GM23248 (cell line): ENCODE measurements at regions not wholly inside any gene's neighbourhood (a gene's known extent, or its start where the extent isn't known, plus 50 kb on each side); places are given as distances from the start of the nearest gene placed in this dataset.

Experiments used
- DNase-seq: peaks from one replicate; pipeline ENCODE4 v3.0.0-alpha.2; 2015
- H2AFZ ChIP-seq: fragments of 200-600 bp; sonication (generic); 2 replicates; pipeline ENCODE4 v1.6.1; 2016; ENCODE audit warnings: antibody characterized with exemption
- H3F3A ChIP-seq: fragments of 200-600 bp; sonication (generic); 2 replicates; pipeline ENCODE4 v1.6.1; 2016; ENCODE audit warnings: mild to moderate bottlenecking, antibody characterized with exemption, mixed run types; ENCODE audit not compliant: insufficient read depth
- H3K27ac ChIP-seq: fragments of 200-600 bp; sonication (generic); 2 replicates; pipeline ENCODE4 v1.5.1; 2016; ENCODE audit warnings: mild to moderate bottlenecking
- H3K27me3 ChIP-seq: fragments of 200-600 bp; sonication (generic); replicated peaks from 2 replicates; pipeline ENCODE4 v1.6.1; 2016; ENCODE audit warnings: mild to moderate bottlenecking; ENCODE audit not compliant: insufficient read depth
- H3K36me3 ChIP-seq: fragments of 200-600 bp; sonication (generic); 2 replicates; pipeline ENCODE4 v1.6.1; 2016; ENCODE audit warnings: low read depth, mild to moderate bottlenecking
- H3K4me1 ChIP-seq: fragments of 200-600 bp; sonication (generic); 2 replicates; pipeline ENCODE4 v1.6.1; 2016; ENCODE audit warnings: mild to moderate bottlenecking; ENCODE audit not compliant: insufficient read depth
- H3K4me2 ChIP-seq: fragments of 200-600 bp; sonication (generic); one replicate; pipeline ENCODE4 v1.6.1; 2016; ENCODE audit warnings: mild to moderate bottlenecking; ENCODE audit not compliant: unreplicated experiment
- H3K4me3 ChIP-seq: fragments of 200-600 bp; sonication (generic); 2 replicates; pipeline ENCODE4 v1.5.1; 2016; ENCODE audit warnings: mild to moderate bottlenecking
- H3K79me2 ChIP-seq: fragments of 200-600 bp; sonication (generic); 2 replicates; pipeline ENCODE4 v1.6.1; 2016; ENCODE audit warnings: mild to moderate bottlenecking; ENCODE audit not compliant: insufficient read depth
- H3K9ac ChIP-seq: fragments of 200-600 bp; sonication (generic); 2 replicates; pipeline ENCODE4 v1.6.1; 2016; ENCODE audit warnings: mild to moderate bottlenecking
- H3K9me2 ChIP-seq: fragments of 200-600 bp; sonication (generic); 2 replicates; pipeline ENCODE4 v1.6.1; 2016; ENCODE audit warnings: mixed run types, mild to moderate bottlenecking, moderate library complexity; ENCODE audit not compliant: insufficient read depth
- H3K9me3 ChIP-seq: fragments of 200-600 bp; sonication (generic); one replicate; pipeline ENCODE4 v1.6.1; 2017; ENCODE audit warnings: low read depth
- H4K20me1 ChIP-seq: fragments of 200-600 bp; sonication (generic); 2 replicates; pipeline ENCODE4 v1.6.0; 2016; ENCODE audit not compliant: insufficient read depth
- EZH2 ChIP-seq: fragments of 200-600 bp; sonication (generic); IDR thresholded peaks from 2 replicates; pipeline ENCODE4 v1.6.1; 2018; ENCODE audit warnings: antibody characterized with exemption, mild to moderate bottlenecking; ENCODE audit not compliant: insufficient read depth, poor library complexity, severe bottlenecking
- EZH2phosphoT487 ChIP-seq: fragments of 200-600 bp; sonication (generic); IDR thresholded peaks from 2 replicates; pipeline ENCODE4 v1.6.1; 2018; ENCODE audit warnings: antibody characterized with exemption, moderate library complexity, mild to moderate bottlenecking, low read depth; ENCODE audit not compliant: insufficient read depth
- WGBS, 2 experiments: methylation state at CpG; one replicate each; pipeline ENCODE4 v1.1.6; 2015 to 2017; ENCODE audit warnings: low lambda C conversion rate in 2 of 2, low coverage in 1 of 2; ENCODE audit errors: missing lambda C conversion rate in 2 of 2; 5-methylcytosine and 5-hydroxymethylcytosine counted together
- in situ Hi-C: fragments of 300-500 bp; cut with MboI; formaldehyde crosslinking; loops from 2 replicates; pipeline ENCODE4 v1.15.0; 2020

DNA sequence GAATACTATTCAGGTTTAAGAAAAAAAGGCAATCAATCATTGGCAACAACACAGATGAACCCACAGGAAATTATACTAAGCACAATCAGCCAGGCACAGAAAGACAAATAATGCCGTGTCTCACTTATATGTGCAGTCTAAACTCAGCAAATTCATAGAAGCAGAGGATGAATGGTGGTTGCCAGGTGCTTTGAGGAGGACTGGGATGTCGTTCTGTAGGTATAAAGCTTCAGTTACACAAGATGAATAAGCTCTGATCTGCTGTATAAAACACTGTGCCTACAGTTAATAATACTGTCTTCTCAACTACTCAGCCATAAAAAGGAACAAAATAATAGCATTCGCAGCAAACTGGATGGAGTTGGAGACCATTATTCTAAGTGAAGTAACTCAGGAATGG lies 324.8 kb upstream of the HSFY2 start:
- Histone ChIP-seq H3K4me1 (no peaks in the 10 kb centered on the region), H4K20me1 (no peaks in the 10 kb centered on the region), H3K27ac (no peak overlapping the region), H3K4me3 (no peak overlapping the region), H3K9ac (no peak overlapping the region), H3K36me3 (no peaks in the 10 kb centered on the region), H3F3A (no peaks in the 10 kb centered on the region), H3K4me2 (no peak overlapping the region), H3K27me3 (no peaks in the 10 kb centered on the region), H3K79me2 (no peaks in the 10 kb centered on the region), H3K9me2 (no peaks in the 10 kb centered on the region), H3K9me3 (no peaks in the 10 kb centered on the region), H2AFZ (no peak overlapping the region)
- no peak for TF ChIP-seq EZH2phosphoT487
- TF ChIP-seq EZH2, result no peak
- DNase-seq, result no peak
- whole genome bisulfite sequencing, 2 experiments, result 34 to 46% methylated on average over 3 of the region's 3 CpGs
- in situ Hi-C loops, result no loop called here

DNA sequence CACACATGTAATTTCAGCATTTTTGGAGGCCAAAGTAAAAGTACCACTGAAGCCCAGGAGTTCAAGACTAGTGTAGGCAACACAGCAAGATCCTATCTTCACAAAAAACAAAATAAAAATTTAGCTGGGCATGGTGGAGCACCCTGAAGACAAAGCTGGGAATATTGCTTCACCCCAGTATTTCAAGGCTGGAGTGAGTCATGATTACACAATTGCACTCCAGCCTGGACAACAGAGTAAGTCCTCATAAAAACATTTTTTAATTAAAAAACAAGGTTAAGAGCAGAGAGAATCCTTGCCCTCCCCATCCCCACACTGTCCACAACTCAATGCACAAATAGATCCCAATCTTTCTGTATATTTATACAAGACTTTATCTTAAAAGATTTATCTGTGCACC lies 321.9 kb upstream of the HSFY2 start:
- H3K4me1 ChIP-seq, result no peaks in the 10 kb centered on the region
- no peak overlapping the region for H3K27ac ChIP-seq
- no peaks in the 10 kb centered on the region for H4K20me1 ChIP-seq
- no peak overlapping the region for H3K9ac ChIP-seq
- in situ Hi-C loops, result no loop called here
- no peak overlapping the region for H3K4me3 ChIP-seq
- no peaks in the 10 kb centered on the region for H3K9me3 ChIP-seq
- TF ChIP-seq EZH2phosphoT487 (no peak), EZH2 (no peak)
- no peak overlapping the region for H2AFZ ChIP-seq
- peak; percentile 41 for DNase-seq
- H3K36me3 ChIP-seq, result no peaks in the 10 kb centered on the region
- H3F3A ChIP-seq, result no peaks in the 10 kb centered on the region
- no peaks in the 10 kb centered on the region for H3K9me2 ChIP-seq
- H3K27me3 ChIP-seq, result no peaks in the 10 kb centered on the region
- no peak overlapping the region for H3K4me2 ChIP-seq
- no peaks in the 10 kb centered on the region for H3K79me2 ChIP-seq

DNA sequence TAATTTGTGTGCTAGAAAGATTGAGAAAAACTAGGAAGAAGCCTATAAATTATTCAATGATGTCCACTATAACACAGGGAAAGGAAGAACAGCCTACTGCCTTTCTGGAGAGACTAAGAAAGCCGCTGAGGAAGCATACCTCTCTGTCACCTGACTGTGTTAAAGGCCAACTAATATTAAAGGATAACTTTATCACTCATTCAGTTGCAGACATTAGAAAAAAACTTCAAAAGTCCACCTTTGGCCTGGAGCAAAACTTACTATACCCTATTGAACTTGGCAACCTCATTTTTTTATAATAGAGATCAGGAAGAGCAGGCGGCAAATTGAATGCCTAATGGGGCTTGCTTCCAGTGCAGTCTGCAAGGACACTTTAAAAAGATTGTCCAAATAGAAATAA lies 309.5 kb upstream of the HSFY2 start:
- H3K27me3 ChIP-seq, result no peaks in the 10 kb centered on the region
- H3K79me2 ChIP-seq, result no peaks in the 10 kb centered on the region
- no peak overlapping the region for H3K4me2 ChIP-seq
- TF ChIP-seq EZH2phosphoT487 (no peak), EZH2 (no peak)
- H4K20me1 ChIP-seq, result no peaks in the 10 kb centered on the region
- no peak overlapping the region for H3K4me3 ChIP-seq
- H3F3A ChIP-seq, result no peaks in the 10 kb centered on the region
- H3K27ac ChIP-seq, result no peak overlapping the region
- H3K9me3 ChIP-seq, result no peaks in the 10 kb centered on the region
- H3K4me1 ChIP-seq, result no peaks in the 10 kb centered on the region
- in situ Hi-C loops, result no loop called here
- H3K9me2 ChIP-seq, result no peaks in the 10 kb centered on the region
- H2AFZ ChIP-seq, result no peak overlapping the region
- no peak overlapping the region for H3K9ac ChIP-seq
- DNase-seq, result no peak
- 94 to 96% methylated on average over 2 of the region's 2 CpGs for WGBS, 2 experiments
- no peaks in the 10 kb centered on the region for H3K36me3 ChIP-seq

DNA sequence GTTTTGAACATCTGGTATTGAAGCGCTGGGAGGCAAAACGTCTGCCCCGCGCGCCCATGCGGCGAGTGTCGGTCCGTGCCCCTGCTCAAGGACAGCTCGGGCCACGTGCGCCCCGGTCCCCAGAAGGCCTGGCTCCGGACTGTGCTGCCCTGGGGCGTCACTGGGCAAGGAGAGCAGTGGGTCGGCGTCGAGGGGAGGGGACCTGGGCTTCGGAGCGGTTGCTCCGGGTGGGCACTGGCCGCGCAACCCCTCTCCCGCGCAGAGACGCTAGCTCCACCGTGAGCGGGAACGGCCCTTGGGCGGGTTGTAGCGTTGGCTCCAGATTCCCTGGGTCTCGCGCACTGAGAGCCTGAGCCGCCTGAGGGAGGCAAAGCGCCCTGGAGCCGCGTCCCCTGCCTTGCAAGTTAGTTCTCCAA lies 304.2 kb upstream of the HSFY2 start:
- peak; percentile 65 for DNase-seq
- Histone ChIP-seq H3K9me2 (no peaks in the 10 kb centered on the region), H3K27ac (peak overlapping the region; percentile 74), H3F3A (no peaks in the 10 kb centered on the region), H2AFZ (peak overlapping the region; percentile 81), H3K4me3 (peak overlapping the region; percentile 79), H3K4me1 (no peaks in the 10 kb centered on the region), H3K4me2 (peak overlapping the region; percentile 82), H3K9ac (peak overlapping the region; percentile 82), H3K79me2 (peaks cover 30% of the 10 kb centered on the region), H3K36me3 (no peaks in the 10 kb centered on the region), H3K9me3 (no peaks in the 10 kb centered on the region), H3K27me3 (no peaks in the 10 kb centered on the region), H4K20me1 (no peaks in the 10 kb centered on the region)
- TF ChIP-seq EZH2phosphoT487 (no peak), EZH2 (no peak)
- in situ Hi-C loops, result no loop called here
- WGBS, 2 experiments, result 1 to 5% methylated on average over 4 to 14 of the region's 37 CpGs

DNA sequence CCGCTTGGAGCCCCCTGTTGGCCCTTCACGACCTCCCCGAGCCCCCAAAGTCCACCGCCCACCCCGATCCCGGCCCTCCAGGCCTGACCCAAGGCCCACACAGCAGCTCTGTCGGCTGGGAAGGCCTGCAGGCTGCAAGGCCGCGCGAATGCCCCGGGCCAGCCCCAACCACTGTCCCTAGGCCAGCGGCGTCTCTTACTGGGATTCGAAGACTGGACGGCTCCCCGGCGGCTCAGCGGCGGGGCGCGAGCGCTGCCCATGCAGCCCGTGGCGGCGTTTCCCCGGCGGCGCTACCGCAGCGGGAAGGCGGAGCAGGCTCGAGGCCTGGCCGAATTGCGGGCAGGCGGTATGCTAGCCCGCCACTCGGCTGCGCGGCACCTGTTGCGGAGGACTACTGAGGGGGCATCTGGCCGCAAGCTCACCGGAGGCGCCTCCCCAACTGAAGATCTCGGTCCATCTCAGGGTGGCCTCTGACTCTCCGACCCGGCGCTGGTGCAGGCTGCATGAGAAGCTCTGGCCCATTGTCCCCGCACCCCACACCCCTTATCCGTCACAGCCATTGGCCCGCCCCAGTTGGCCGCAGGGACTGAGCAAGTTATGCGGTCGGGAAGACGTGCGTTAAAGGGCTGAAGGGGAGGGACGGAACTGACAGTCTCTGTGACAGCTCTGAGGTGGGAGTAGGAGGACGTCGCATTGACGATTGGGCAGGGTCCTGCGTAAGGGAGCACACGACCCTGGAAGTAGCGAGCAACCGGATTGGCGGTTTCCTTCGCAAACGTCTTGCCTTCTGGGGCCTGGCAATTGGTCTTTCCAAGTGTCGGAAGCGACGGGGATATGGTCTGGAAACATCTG lies 303.5 kb upstream of the HSFY2 start:
- DNase-seq, result peak; percentile 71
- peak overlapping the region; percentile 79 for H3K4me3 ChIP-seq
- no peaks in the 10 kb centered on the region for H3F3A ChIP-seq
- 1 to 4% methylated on average over 14 to 25 of the region's 69 CpGs for WGBS, 2 experiments
- H4K20me1 ChIP-seq, result no peaks in the 10 kb centered on the region
- H2AFZ ChIP-seq, result peak overlapping the region; percentile 81
- H3K79me2 ChIP-seq, result peaks cover 36% of the 10 kb centered on the region
- peak overlapping the region; percentile 74 for H3K27ac ChIP-seq
- H3K36me3 ChIP-seq, result no peaks in the 10 kb centered on the region
- no peaks in the 10 kb centered on the region for H3K9me3 ChIP-seq
- peak overlapping the region; percentile 82 for H3K4me2 ChIP-seq
- no peaks in the 10 kb centered on the region for H3K27me3 ChIP-seq
- in situ Hi-C loops, result no loop called here
- H3K9me2 ChIP-seq, result no peaks in the 10 kb centered on the region
- H3K9ac ChIP-seq, result peak overlapping the region; percentile 82
- no peak for TF ChIP-seq EZH2
- TF ChIP-seq EZH2phosphoT487, result no peak
- H3K4me1 ChIP-seq, result no peaks in the 10 kb centered on the region
